ENCODE measurements at regions not wholly inside any gene's neighbourhood (a gene's known extent, or its start where the extent isn't known, plus 50 kb on each side); places are given as distances from the start of the nearest gene placed in this dataset.

DNA sequence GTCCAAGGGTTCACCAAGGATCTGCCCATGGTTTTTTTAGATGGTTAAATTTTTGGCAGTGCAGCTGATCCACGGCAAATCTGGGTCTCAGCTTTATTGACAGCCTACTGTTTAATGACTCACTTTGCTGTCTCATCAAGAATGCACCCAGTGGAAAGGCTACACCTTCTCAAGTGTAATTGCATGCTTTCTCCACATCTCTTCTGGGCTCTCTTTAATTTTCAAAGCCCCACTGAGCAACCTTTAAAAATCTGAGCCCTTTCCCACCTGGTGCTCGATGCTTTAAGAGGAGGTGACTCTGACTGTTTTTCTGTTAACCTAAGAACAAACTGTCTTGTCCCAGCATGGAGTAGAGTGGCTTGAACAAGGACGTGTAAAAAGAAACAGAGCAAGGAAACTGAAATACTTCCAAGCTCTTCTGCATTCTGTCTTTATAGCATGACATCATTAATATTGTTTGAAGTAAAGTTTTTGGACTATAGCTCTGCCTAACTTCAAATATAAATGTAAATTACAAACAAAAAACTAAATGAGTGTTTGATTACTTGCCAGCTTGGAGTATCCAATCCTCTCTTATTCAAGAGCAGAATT, 214.2 kb upstream of the KRR1 start:
- TF ChIP-seq EZH2phosphoT487 (IDR thresholded peaks at IDR 0.05; ENCODE audit: insufficient read depth, low read depth) (no peak), EZH2 (IDR thresholded peaks at IDR 0.05; ENCODE audit: insufficient read depth, poor library complexity, severe bottlenecking) (no peak)
